Left ventricle myocardium superior (tissue), 1 donor: ENCODE measurements at regions not wholly inside any gene's neighbourhood (a gene's known extent, or its start where the extent isn't known, plus 50 kb on each side); places are given as distances from the start of the nearest gene placed in this dataset.
"Not testable (repeated sequence)": the region's sequence is repeated elsewhere in the genome, so short reads cannot be mapped to it uniquely, and the experiment has no call there.

ENCODE experiments used
- ATAC-seq: fragments of 200-7000 bp; cut with Tn5 transposase; one replicate; pipeline ENCODE4 v1.9.1; 2020; ENCODE audit warnings: mild to moderate bottlenecking, moderate library complexity
- DNase-seq: peaks from one replicate; pipeline ENCODE4 v3.0.0-alpha.2; 2020
- intact Hi-C: fragments of 100-400 bp; cut with micrococcal nuclease; formaldehyde crosslinking; loops from one replicate; pipeline ENCODE4 v1.11.0; 2022
- donor health status: DM: no; HTN: yes; CAD: no; lungs with severe emphysema.

- ATAC-seq (peak; percentile 26), DNase-seq (no peak)
- intact Hi-C loops = no loop called here
Measured at GRCh38 chr6:84635081-84635761, 129.2 kb downstream of the TBX18 start.

GRCh38 chr6:84633771-84634170, 130.6 kb downstream of the TBX18 start:
- ATAC-seq (no peak), DNase-seq (no peak)
- intact Hi-C loops = no loop called here

GRCh38 chr6:84626527-84626926, 137.9 kb downstream of the TBX18 start:
- intact Hi-C loops, DNase-seq, ATAC-seq: not testable (repeated sequence)

- intact Hi-C loops = no loop called here
- ATAC-seq = no peak
- no peak for DNase-seq
Measured at GRCh38 chr6:84625506-84625905, 138.9 kb downstream of the TBX18 start.

GRCh38 chr6:84623956-84624680, 140.3 kb downstream of the TBX18 start:
- intact Hi-C loops = no loop called here
- ATAC-seq (peak; percentile 100), DNase-seq (no peak)

GRCh38 chr6:84618836-84619235, 145.6 kb downstream of the TBX18 start:
- no peak for DNase-seq
- peak; percentile 57 for ATAC-seq
- intact Hi-C loops = no loop called here

GRCh38 chr6:84618046-84618752, 146.2 kb downstream of the TBX18 start:
- ATAC-seq (peak; percentile 73), DNase-seq (no peak)
- intact Hi-C loops = no loop called here

GRCh38 chr6:84615987-84616386, 148.4 kb downstream of the TBX18 start:
- ATAC-seq = no peak
- intact Hi-C loops = no loop called here
- no peak for DNase-seq

- no peak for ATAC-seq
- intact Hi-C loops = no loop called here
- DNase-seq = no peak
Measured at GRCh38 chr6:84615113-84615850, 149.1 kb downstream of the TBX18 start.

GRCh38 chr6:84606860-84607259, 157.5 kb downstream of the TBX18 start:
- DNase-seq (no peak), ATAC-seq (no peak)
- intact Hi-C loops = no loop called here

- ATAC-seq (no peak), DNase-seq (no peak)
- intact Hi-C loops = no loop called here
Measured at GRCh38 chr6:84605298-84605697, 159.1 kb downstream of the TBX18 start.

GRCh38 chr6:84601366-84601765, 163.0 kb downstream of the TBX18 start:
- intact Hi-C loops = no loop called here
- ATAC-seq = no peak
- DNase-seq = no peak

- ATAC-seq = no peak
- DNase-seq = no peak
- intact Hi-C loops = no loop called here
Measured at GRCh38 chr6:84599991-84600390, 164.4 kb downstream of the TBX18 start.

GRCh38 chr6:84597238-84597875, 167.0 kb downstream of the TBX18 start:
- ATAC-seq (no peak), DNase-seq (no peak)
- intact Hi-C loops = no loop called here

- no peak for ATAC-seq
- DNase-seq = no peak
- intact Hi-C loops = no loop called here
Measured at GRCh38 chr6:84596488-84596887, 167.9 kb downstream of the TBX18 start.

GRCh38 chr6:84588697-84589080, 175.7 kb downstream of the TBX18 start:
- ATAC-seq (no peak), DNase-seq (no peak)
- intact Hi-C loops = no loop called here

GRCh38 chr6:84587994-84588696, 176.3 kb downstream of the TBX18 start:
- ATAC-seq, intact Hi-C loops, DNase-seq: not testable (repeated sequence)

GRCh38 chr6:84587202-84587940, 177.0 kb downstream of the TBX18 start:
- peak; percentile 15 for DNase-seq
- ATAC-seq, intact Hi-C loops: not testable (repeated sequence)
